HepG2 (cell line): ENCODE measurements at regions not wholly inside any gene's neighbourhood (a gene's known extent, or its start where the extent isn't known, plus 50 kb on each side); places are given as distances from the start of the nearest gene placed in this dataset.

Experiments
- EP300 ChIP-seq, 3 experiments: sonication (generic) in 1 of 3; formaldehyde crosslinking in 1 of 3; IDR thresholded peaks; 2 replicates each; pipeline versions ENCODE4 v1.5.1 to v1.6.1; 2011 to 2020; ENCODE audit warnings: low read depth in 2 of 3, low read length in 2 of 3, borderline replicate concordance in 1 of 3, improper control_type of control experiment in 1 of 3, mild to moderate bottlenecking in 1 of 3, missing genetic modification reagents in 1 of 3, moderate library complexity in 1 of 3
- KLF16 ChIP-seq, 2 experiments: sonication (generic) in 1 of 2; formaldehyde crosslinking in 1 of 2; IDR thresholded peaks; 2 replicates each; pipeline versions ENCODE4 v1.6.1 to v1.8.0; 2016 to 2023; ENCODE audit warnings: missing genetic modification reagents in 2 of 2, missing compliant biosample characterization in 1 of 2
- ZBTB42 ChIP-seq: sonication (generic); formaldehyde crosslinking; IDR thresholded peaks from 2 replicates; pipeline ENCODE4 v1.5.0; 2020; ENCODE audit warnings: mild to moderate bottlenecking, missing genetic modification reagents
- ZNF205 ChIP-seq: IDR thresholded peaks from 2 replicates; pipeline ENCODE4 v1.6.1; 2018; ENCODE audit warnings: missing biosample characterization, missing genetic modification reagents
- ZNF616 ChIP-seq: sonication (generic); formaldehyde crosslinking; IDR thresholded peaks from 2 replicates; pipeline ENCODE4 v1.5.0; 2020; ENCODE audit warnings: low read depth, mild to moderate bottlenecking, missing genetic modification reagents
- ZNF678 ChIP-seq: sonication (generic); formaldehyde crosslinking; IDR thresholded peaks from 2 replicates; pipeline ENCODE4 v1.4.0; 2020; ENCODE audit warnings: mild to moderate bottlenecking, missing genetic modification reagents
- TF ChIP-seq, protein P1 (sequence below): sonication (generic); IDR thresholded peaks from 2 replicates; pipeline ENCODE4 v1.6.1; 2016; ENCODE audit warnings: low read depth, borderline replicate concordance
- TF ChIP-seq, protein P2 (sequence below): sonication (generic); formaldehyde crosslinking; IDR thresholded peaks from 2 replicates; pipeline ENCODE4 v1.9.0; 2021; ENCODE audit warnings: mild to moderate bottlenecking, missing genetic modification reagents

DNA sequence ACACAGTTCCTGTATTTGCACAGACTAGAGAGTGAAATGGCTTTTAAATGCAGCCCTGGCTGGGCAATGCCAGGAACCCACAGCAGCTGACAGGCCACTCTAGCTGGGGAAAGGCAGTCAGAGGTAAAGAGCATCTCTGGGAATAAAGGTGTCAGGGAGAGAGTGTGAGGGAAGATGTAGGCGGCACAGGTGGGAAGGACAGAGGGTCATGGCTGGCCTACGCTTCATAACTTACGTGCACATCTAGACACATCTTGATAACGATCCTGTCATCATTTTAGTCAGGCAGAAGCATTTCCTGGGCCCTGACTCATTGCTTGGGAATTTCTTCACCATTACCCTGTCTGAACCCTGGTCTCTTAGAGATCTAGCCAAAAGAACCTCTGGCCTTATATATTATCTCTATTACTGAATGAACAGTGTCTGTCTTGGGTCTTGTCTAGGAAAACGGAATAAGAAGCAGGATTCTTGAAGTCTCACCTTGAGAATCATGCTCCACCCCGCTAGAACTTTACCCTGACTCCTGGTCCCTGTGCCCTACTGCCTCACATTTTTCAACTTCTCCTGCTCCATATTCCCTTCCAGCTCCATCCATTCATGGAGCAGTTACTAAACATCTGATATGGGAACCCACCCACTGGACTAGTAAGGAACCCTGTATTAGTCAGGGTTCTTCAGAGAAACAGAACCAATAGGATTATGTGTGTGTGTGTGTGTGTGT is 106.4 kb upstream of the ELL2 start (continued):
- TF ChIP-seq, protein P1, sequence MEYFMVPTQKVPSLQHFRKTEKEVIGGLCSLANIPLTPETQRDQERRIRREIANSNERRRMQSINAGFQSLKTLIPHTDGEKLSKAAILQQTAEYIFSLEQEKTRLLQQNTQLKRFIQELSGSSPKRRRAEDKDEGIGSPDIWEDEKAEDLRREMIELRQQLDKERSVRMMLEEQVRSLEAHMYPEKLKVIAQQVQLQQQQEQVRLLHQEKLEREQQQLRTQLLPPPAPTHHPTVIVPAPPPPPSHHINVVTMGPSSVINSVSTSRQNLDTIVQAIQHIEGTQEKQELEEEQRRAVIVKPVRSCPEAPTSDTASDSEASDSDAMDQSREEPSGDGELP: no peak
- TF ChIP-seq ZBTB42 (no peak), ZNF205 (no peak), KLF16 (CRISPR knock-in tag; IDR thresholded peaks at IDR 0.05) (no peak), ZNF616 (CRISPR knock-in tag) (no peak), ZNF678 (CRISPR knock-in tag) (no peak), EP300 (IDR thresholded peaks at IDR 0.05; ENCODE audit: low read depth in 2 of 2, low read length in 2 of 2) (no peak), EP300 (CRISPR knock-in tag; IDR thresholded peaks at IDR 0.05; ENCODE audit: borderline replicate concordance) (no peak)
- TF ChIP-seq, protein P2, sequence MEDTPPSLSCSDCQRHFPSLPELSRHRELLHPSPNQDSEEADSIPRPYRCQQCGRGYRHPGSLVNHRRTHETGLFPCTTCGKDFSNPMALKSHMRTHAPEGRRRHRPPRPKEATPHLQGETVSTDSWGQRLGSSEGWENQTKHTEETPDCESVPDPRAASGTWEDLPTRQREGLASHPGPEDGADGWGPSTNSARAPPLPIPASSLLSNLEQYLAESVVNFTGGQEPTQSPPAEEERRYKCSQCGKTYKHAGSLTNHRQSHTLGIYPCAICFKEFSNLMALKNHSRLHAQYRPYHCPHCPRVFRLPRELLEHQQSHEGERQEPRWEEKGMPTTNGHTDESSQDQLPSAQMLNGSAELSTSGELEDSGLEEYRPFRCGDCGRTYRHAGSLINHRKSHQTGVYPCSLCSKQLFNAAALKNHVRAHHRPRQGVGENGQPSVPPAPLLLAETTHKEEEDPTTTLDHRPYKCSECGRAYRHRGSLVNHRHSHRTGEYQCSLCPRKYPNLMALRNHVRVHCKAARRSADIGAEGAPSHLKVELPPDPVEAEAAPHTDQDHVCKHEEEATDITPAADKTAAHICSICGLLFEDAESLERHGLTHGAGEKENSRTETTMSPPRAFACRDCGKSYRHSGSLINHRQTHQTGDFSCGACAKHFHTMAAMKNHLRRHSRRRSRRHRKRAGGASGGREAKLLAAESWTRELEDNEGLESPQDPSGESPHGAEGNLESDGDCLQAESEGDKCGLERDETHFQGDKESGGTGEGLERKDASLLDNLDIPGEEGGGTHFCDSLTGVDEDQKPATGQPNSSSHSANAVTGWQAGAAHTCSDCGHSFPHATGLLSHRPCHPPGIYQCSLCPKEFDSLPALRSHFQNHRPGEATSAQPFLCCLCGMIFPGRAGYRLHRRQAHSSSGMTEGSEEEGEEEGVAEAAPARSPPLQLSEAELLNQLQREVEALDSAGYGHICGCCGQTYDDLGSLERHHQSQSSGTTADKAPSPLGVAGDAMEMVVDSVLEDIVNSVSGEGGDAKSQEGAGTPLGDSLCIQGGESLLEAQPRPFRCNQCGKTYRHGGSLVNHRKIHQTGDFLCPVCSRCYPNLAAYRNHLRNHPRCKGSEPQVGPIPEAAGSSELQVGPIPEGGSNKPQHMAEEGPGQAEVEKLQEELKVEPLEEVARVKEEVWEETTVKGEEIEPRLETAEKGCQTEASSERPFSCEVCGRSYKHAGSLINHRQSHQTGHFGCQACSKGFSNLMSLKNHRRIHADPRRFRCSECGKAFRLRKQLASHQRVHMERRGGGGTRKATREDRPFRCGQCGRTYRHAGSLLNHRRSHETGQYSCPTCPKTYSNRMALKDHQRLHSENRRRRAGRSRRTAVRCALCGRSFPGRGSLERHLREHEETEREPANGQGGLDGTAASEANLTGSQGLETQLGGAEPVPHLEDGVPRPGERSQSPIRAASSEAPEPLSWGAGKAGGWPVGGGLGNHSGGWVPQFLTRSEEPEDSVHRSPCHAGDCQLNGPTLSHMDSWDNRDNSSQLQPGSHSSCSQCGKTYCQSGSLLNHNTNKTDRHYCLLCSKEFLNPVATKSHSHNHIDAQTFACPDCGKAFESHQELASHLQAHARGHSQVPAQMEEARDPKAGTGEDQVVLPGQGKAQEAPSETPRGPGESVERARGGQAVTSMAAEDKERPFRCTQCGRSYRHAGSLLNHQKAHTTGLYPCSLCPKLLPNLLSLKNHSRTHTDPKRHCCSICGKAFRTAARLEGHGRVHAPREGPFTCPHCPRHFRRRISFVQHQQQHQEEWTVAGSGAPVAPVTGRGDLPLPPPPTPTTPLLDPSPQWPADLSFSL (CRISPR knock-in tag): no peak
